ENCODE measurements at regions not wholly inside any gene's neighbourhood (a gene's known extent, or its start where the extent isn't known, plus 50 kb on each side); places are given as distances from the start of the nearest gene placed in this dataset.

GRCh38 chr6:105667056-105667455 lies 264.2 kb upstream of the PREP start:
- Histone ChIP-seq H3K9me1 (replicated peaks; ENCODE audit: control insufficient read depth, extremely low read depth, insufficient read depth, low read length) (no peaks in the 10 kb centered on the region), H3K27me3 (ENCODE audit: control insufficient read depth in 2 of 2, insufficient read depth in 2 of 2, low read length in 2 of 2) (no peaks in the 10 kb centered on the region), H3K9me3 (replicated peaks; ENCODE audit: control insufficient read depth, insufficient read depth, low read length) (no peaks in the 10 kb centered on the region), H2AFZ (ENCODE audit: low read depth, low read length) (no peak overlapping the region), H3K4me2 (ENCODE audit: insufficient read depth, low read length) (no peak overlapping the region), H3K27ac (ENCODE audit: insufficient read depth, low read depth, low read length) (no peak overlapping the region), H3K9ac (replicated peaks; ENCODE audit: extremely low read depth, insufficient read depth, low read length) (no peak overlapping the region), H3K4me3 (replicated peaks in 1 of 3; ENCODE audit: insufficient read depth in 1 of 3, low read depth in 1 of 3, low read length in 3 of 3) (no peak overlapping the region), H3K36me3 (ENCODE audit: control insufficient read depth in 2 of 2, extremely low read depth in 1 of 2, insufficient read depth in 2 of 2, low read length in 2 of 2) (no peaks in the 10 kb centered on the region), H3K79me2 (ENCODE audit: control insufficient read depth, insufficient read depth, low read length) (no peaks in the 10 kb centered on the region), H4K20me1 (replicated peaks; ENCODE audit: control insufficient read depth, extremely low read depth, insufficient read depth, low read length) (no peaks in the 10 kb centered on the region), H3K4me1 (ENCODE audit: control insufficient read depth, extremely low read depth, insufficient read depth, low read length) (no peaks in the 10 kb centered on the region)
- ChIA-PET POLR2A (no interaction called here), CTCF (no interaction called here)
- intact Hi-C loops (cut with micrococcal nuclease) (no loop called here), dilution Hi-C loops (cut with MboI; ENCODE audit: extremely low pct_ligation_motif_present, low sequenced_read_pairs) (no loop called here)
- DNase-seq (ENCODE audit: low read depth, low spot score), result no peak
- no TSS peak for BruUV-seq (replicated peaks)
- no peak for FAIRE-seq
- no peak for TF ChIP-seq POLR2A (IDR thresholded peaks at IDR 0.05; ENCODE audit: low read depth, low read length)
- no peak for TF ChIP-seq CTCF (IDR thresholded peaks at IDR 0.05; ENCODE audit: extremely low read depth in 1 of 2, insufficient read depth in 1 of 2, low read depth in 1 of 2, low read length in 2 of 2)
- TF ChIP-seq JUN (IDR thresholded peaks at IDR 0.05; ENCODE audit: borderline replicate concordance, insufficient read depth, insufficient read length, low read depth), result no peak
- TF ChIP-seq GATA2 (IDR thresholded peaks at IDR 0.05; ENCODE audit: insufficient read depth, insufficient read length, low read depth, low read length), result no peak
- TF ChIP-seq MYC (IDR thresholded peaks at IDR 0.05; ENCODE audit: low read depth, low read length), result no peak

GRCh38 chr6:105664931-105665330 lies 262.0 kb upstream of the PREP start:
- FAIRE-seq (no peak), DNase-seq (ENCODE audit: low read depth, low spot score) (no peak)
- BruUV-seq (replicated peaks), result no TSS peak
- no peaks in the 10 kb centered on the region for H3K9me3 ChIP-seq (replicated peaks; ENCODE audit: control insufficient read depth, insufficient read depth, low read length)
- no peak overlapping the region for H3K9ac ChIP-seq (replicated peaks; ENCODE audit: extremely low read depth, insufficient read depth, low read length)
- no peaks in the 10 kb centered on the region for H3K79me2 ChIP-seq (ENCODE audit: control insufficient read depth, insufficient read depth, low read length)
- CTCF ChIA-PET, result no interaction called here
- no peak overlapping the region for H3K27ac ChIP-seq (ENCODE audit: insufficient read depth, low read depth, low read length)
- H3K4me1 ChIP-seq (ENCODE audit: control insufficient read depth, extremely low read depth, insufficient read depth, low read length), result no peaks in the 10 kb centered on the region
- no peaks in the 10 kb centered on the region for H3K27me3 ChIP-seq (ENCODE audit: control insufficient read depth in 2 of 2, insufficient read depth in 2 of 2, low read length in 2 of 2)
- H3K4me2 ChIP-seq (ENCODE audit: insufficient read depth, low read length), result no peak overlapping the region
- H3K4me3 ChIP-seq (replicated peaks in 1 of 3; ENCODE audit: insufficient read depth in 1 of 3, low read depth in 1 of 3, low read length in 3 of 3), result no peak overlapping the region
- no peaks in the 10 kb centered on the region for H3K9me1 ChIP-seq (replicated peaks; ENCODE audit: control insufficient read depth, extremely low read depth, insufficient read depth, low read length)
- no peak overlapping the region for H2AFZ ChIP-seq (ENCODE audit: low read depth, low read length)
- no peaks in the 10 kb centered on the region for H4K20me1 ChIP-seq (replicated peaks; ENCODE audit: control insufficient read depth, extremely low read depth, insufficient read depth, low read length)
- H3K36me3 ChIP-seq (ENCODE audit: control insufficient read depth in 2 of 2, extremely low read depth in 1 of 2, insufficient read depth in 2 of 2, low read length in 2 of 2), result no peaks in the 10 kb centered on the region
- TF ChIP-seq EZH2 (IDR thresholded peaks at IDR 0.05; ENCODE audit: borderline replicate concordance, low read depth, low read length, severe bottlenecking) (no peak), JUN (IDR thresholded peaks at IDR 0.05; ENCODE audit: borderline replicate concordance, insufficient read depth, insufficient read length, low read depth) (no peak), CTCF (IDR thresholded peaks at IDR 0.05; ENCODE audit: extremely low read depth in 1 of 2, insufficient read depth in 1 of 2, low read depth in 1 of 2, low read length in 2 of 2) (no peak), GATA2 (IDR thresholded peaks at IDR 0.05; ENCODE audit: insufficient read depth, insufficient read length, low read depth, low read length) (no peak), MYC (IDR thresholded peaks at IDR 0.05; ENCODE audit: low read depth, low read length) (no peak), FOS (IDR thresholded peaks at IDR 0.05; ENCODE audit: borderline replicate concordance, insufficient read depth, low read length) (no peak), POLR2AphosphoS5 (IDR thresholded peaks at IDR 0.05; ENCODE audit: insufficient read depth, low read depth, low read length) (no peak), MAX (IDR thresholded peaks at IDR 0.05; ENCODE audit: insufficient read depth, insufficient read length) (no peak), POLR2A (IDR thresholded peaks at IDR 0.05; ENCODE audit: low read depth, low read length) (no peak)
- dilution Hi-C loops (cut with MboI; ENCODE audit: extremely low pct_ligation_motif_present, low sequenced_read_pairs), result no loop called here
- POLR2A ChIA-PET, result no interaction called here
- intact Hi-C loops (cut with micrococcal nuclease), result no loop called here
